Retinal pigment epithelial cell (primary cell): ENCODE measurements at regions not wholly inside any gene's neighbourhood (a gene's known extent, or its start where the extent isn't known, plus 50 kb on each side); places are given as distances from the start of the nearest gene placed in this dataset.

Experiments
- DNase-seq: peaks from one replicate; pipeline ENCODE4 v3.0.0-alpha.2; 2010; ENCODE audit warnings: low read depth
- H3K4me3 ChIP-seq: 2 replicates; pipeline ENCODE4 v1.5.1; 2011; ENCODE audit warnings: mild to moderate bottlenecking, low read length, control low read depth, moderate library complexity
- CTCF ChIP-seq: conservative IDR thresholded peaks from 2 replicates; pipeline ENCODE4 v1.5.1; 2011; ENCODE audit warnings: low read depth, low read length, control low read depth, inconsistent platforms

GRCh38 chr16:64762211-64762610 lies 359.7 kb downstream of the CDH11 start:
- H3K4me3 ChIP-seq, result no peak overlapping the region
- DNase-seq, result no peak
- TF ChIP-seq CTCF, result no peak

GRCh38 chr16:64754279-64754678 lies 367.6 kb downstream of the CDH11 start:
- TF ChIP-seq CTCF, result no peak
- no peak overlapping the region for H3K4me3 ChIP-seq
- no peak for DNase-seq

GRCh38 chr16:64751906-64752305 lies 370.0 kb downstream of the CDH11 start:
- DNase-seq, result no peak
- no peak for TF ChIP-seq CTCF

GRCh38 chr16:64749346-64749745 lies 372.5 kb downstream of the CDH11 start:
- TF ChIP-seq CTCF, result no peak
- no peak overlapping the region for H3K4me3 ChIP-seq
- DNase-seq, result no peak

More at GRCh38 chr16:64751906-64752305, 370.0 kb downstream of the CDH11 start:
- H3K4me3 ChIP-seq, result no peak overlapping the region

GRCh38 chr16:64745258-64745930 lies 376.5 kb downstream of the CDH11 start:
- H3K4me3 ChIP-seq, result no peak overlapping the region
- TF ChIP-seq CTCF, result no peak
- DNase-seq, result no peak

- TF ChIP-seq CTCF, result no peak
- H3K4me3 ChIP-seq, result no peak overlapping the region
These were observed 379.2 kb downstream of the CDH11 start for GRCh38 chr16:64742455-64743223.

GRCh38 chr16:64740261-64740660 lies 381.6 kb downstream of the CDH11 start:
- DNase-seq, result no peak
- H3K4me3 ChIP-seq, result no peak overlapping the region
- TF ChIP-seq CTCF, result no peak

More at GRCh38 chr16:64742455-64743223, 379.2 kb downstream of the CDH11 start:
- no peak for DNase-seq
